ENCODE measurements at regions not wholly inside any gene's neighbourhood (a gene's known extent, or its start where the extent isn't known, plus 50 kb on each side); places are given as distances from the start of the nearest gene placed in this dataset.

- in situ Hi-C loops (cut with HindIII; ENCODE audit: low sequenced_read_pairs): no loop called here
- DNase-seq (ENCODE audit: low spot score): no peak
Measured at GRCh38 chr20:4071178-4071693, 55.9 kb upstream of the RNF24 start.

GRCh38 chr20:4070323-4071177, 55.2 kb upstream of the RNF24 start:
- DNase-seq (ENCODE audit: low spot score): no peak
- in situ Hi-C loops (cut with HindIII; ENCODE audit: low sequenced_read_pairs): no loop called here

GRCh38 chr20:4069751-4070150, 54.4 kb upstream of the RNF24 start:
- DNase-seq (ENCODE audit: low spot score): no peak
- in situ Hi-C loops (cut with HindIII; ENCODE audit: low sequenced_read_pairs): no loop called here

GRCh38 chr20:4068708-4069107, 53.4 kb upstream of the RNF24 start:
- in situ Hi-C loops (cut with HindIII; ENCODE audit: low sequenced_read_pairs): no loop called here
- no peak for DNase-seq (ENCODE audit: low spot score)

- in situ Hi-C loops (cut with HindIII; ENCODE audit: low sequenced_read_pairs): no loop called here
- no peak for DNase-seq (ENCODE audit: low spot score)
Measured at GRCh38 chr20:4067600-4068261, 52.4 kb upstream of the RNF24 start.

- in situ Hi-C loops (cut with HindIII; ENCODE audit: low sequenced_read_pairs): no loop called here
- no peak for DNase-seq (ENCODE audit: low spot score)
Measured at GRCh38 chr20:4066551-4066950, 51.2 kb upstream of the RNF24 start.

GRCh38 chr20:4065391-4065844, 50.1 kb upstream of the RNF24 start:
- in situ Hi-C loops (cut with HindIII; ENCODE audit: low sequenced_read_pairs): no loop called here
- no peak for DNase-seq (ENCODE audit: low spot score)
